ENCODE measurements at regions not wholly inside any gene's neighbourhood (a gene's known extent, or its start where the extent isn't known, plus 50 kb on each side); places are given as distances from the start of the nearest gene placed in this dataset.

DNA sequence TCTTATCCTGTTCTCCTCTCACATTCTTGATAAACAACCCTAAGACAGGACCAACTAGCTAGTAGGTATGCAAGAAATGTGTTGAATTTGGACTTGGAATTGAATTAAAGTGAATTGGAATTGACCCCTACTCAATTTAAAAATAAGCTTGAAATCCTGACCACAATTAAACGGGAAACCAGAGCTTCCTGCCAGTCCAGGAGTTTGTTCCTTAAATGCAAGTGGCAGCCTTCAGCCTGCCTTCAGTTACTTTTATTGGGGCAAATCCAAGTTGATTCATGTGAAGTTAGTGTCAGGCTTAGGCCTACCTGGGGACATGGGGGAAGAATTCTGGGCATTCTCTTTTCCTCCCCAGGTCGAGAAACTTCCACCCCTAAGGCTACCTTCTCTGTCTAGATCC, 457.6 kb downstream of the BCL11A start:
- no peaks in the 10 kb centered on the region for H3K79me2 ChIP-seq (ENCODE audit: insufficient read depth, low read length)
- H3K27ac ChIP-seq (ENCODE audit: low read depth, low read length): no peak overlapping the region
- H3K9me3 ChIP-seq (ENCODE audit: low read depth, low read length): peaks cover 2% of the 10 kb centered on the region
- H4K20me1 ChIP-seq (ENCODE audit: insufficient read depth, low read length): no peaks in the 10 kb centered on the region
- H3K4me3 ChIP-seq (ENCODE audit: insufficient read depth, low read length): no peak overlapping the region
- no peak overlapping the region for H3K4me2 ChIP-seq (ENCODE audit: insufficient read depth, low read length)
- TF ChIP-seq CTCF (IDR thresholded peaks at IDR 0.05; ENCODE audit: extremely low read depth, low read depth, low read length): no peak
- no peak for DNase-seq (ENCODE audit: insufficient read length, low spot score, missing footprints)
- H3K36me3 ChIP-seq (ENCODE audit: insufficient read depth, low read length): no peaks in the 10 kb centered on the region
- H3K4me1 ChIP-seq (ENCODE audit: insufficient read depth, low read length): no peaks in the 10 kb centered on the region
- no peaks in the 10 kb centered on the region for H3K27me3 ChIP-seq (ENCODE audit: insufficient read depth, low read length)
- H2AFZ ChIP-seq (ENCODE audit: low read length): no peak overlapping the region

DNA sequence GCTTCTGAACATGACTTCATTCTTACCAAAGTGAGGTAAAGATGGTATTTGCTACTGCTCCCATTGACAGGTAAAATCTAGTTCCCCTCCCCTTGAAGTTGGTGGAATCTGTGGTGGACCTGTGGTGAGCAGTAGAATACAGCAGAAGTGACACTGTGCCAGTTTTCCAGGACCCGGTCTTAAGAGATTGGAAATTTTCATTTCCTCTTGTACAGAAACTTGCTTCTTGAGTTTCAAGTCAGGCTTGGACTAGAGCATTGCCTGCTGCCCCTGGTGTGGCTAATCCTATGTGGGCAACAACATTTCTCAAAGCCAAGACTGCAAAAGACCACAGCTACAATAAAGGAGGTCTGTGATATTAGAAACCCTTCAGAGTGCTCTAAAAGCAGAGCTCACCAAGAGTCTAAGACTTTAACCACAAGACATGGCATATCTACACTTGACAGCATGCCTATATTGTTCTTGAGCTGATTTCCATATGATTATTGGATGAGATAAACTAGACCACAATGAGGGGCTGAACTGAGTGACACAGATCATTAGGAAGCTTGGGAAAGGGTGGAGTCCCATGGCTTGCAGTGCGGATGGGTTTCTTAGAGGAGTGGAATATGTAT, 458.1 kb downstream of the BCL11A start:
- H3K4me2 ChIP-seq (ENCODE audit: insufficient read depth, low read length): no peak overlapping the region
- no peaks in the 10 kb centered on the region for H4K20me1 ChIP-seq (ENCODE audit: insufficient read depth, low read length)
- no peaks in the 10 kb centered on the region for H3K79me2 ChIP-seq (ENCODE audit: insufficient read depth, low read length)
- no peak for TF ChIP-seq CTCF (IDR thresholded peaks at IDR 0.05; ENCODE audit: extremely low read depth, low read depth, low read length)
- peaks cover 2% of the 10 kb centered on the region for H3K9me3 ChIP-seq (ENCODE audit: low read depth, low read length)
- H2AFZ ChIP-seq (ENCODE audit: low read length): no peak overlapping the region
- no peak overlapping the region for H3K27ac ChIP-seq (ENCODE audit: low read depth, low read length)
- H3K36me3 ChIP-seq (ENCODE audit: insufficient read depth, low read length): no peaks in the 10 kb centered on the region
- H3K4me1 ChIP-seq (ENCODE audit: insufficient read depth, low read length): no peaks in the 10 kb centered on the region
- no peak overlapping the region for H3K4me3 ChIP-seq (ENCODE audit: insufficient read depth, low read length)
- no peaks in the 10 kb centered on the region for H3K27me3 ChIP-seq (ENCODE audit: insufficient read depth, low read length)
- no peak for DNase-seq (ENCODE audit: insufficient read length, low spot score, missing footprints)

DNA sequence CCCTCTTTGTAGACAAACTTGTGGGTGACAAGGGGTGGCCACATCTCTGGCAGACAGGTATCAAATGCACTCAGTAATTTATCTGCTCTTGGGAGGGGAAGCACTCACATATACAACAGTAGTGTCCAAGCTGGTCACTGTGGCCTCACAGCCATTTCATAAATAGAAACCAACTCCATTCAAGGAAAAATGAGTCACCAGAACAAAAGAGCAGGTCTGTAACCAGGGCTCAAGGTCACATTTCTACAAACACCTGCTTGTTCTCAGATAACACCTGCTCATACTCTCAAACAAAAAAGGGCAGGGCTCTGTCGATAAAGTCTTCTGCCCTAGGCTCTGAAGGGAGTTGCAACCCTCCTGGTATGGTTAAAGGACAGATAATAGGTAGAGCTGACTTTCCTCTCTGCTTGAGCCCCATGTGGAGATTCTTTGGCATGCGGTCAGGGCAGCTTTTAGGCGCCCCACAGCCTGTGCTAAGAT, 459.0 kb downstream of the BCL11A start:
- Histone ChIP-seq H3K36me3 (ENCODE audit: insufficient read depth, low read length) (no peaks in the 10 kb centered on the region), H4K20me1 (ENCODE audit: insufficient read depth, low read length) (no peaks in the 10 kb centered on the region)

DNA sequence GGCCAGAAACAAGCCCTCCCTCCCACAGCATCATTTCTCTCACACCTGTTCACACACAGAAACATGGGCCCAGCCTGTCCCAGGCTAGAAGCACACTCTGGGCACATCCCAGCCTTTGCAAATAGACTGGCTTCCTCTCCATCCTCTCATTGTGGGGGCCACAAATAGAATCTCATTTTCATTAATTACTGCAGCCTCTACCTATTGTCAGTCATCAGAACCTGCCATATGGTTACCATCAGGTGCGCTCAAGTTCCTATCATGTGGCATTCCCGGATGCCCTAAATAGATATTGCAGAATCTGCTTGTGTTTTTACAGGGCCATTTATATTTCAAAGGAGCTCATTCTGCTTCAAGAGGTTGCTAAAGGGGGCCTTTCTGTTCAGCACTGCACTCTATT, 460.7 kb downstream of the BCL11A start:
- Histone ChIP-seq H3K4me2 (ENCODE audit: insufficient read depth, low read length) (no peak overlapping the region), H3K79me2 (ENCODE audit: insufficient read depth, low read length) (no peaks in the 10 kb centered on the region), H3K36me3 (ENCODE audit: insufficient read depth, low read length) (no peaks in the 10 kb centered on the region), H3K27ac (ENCODE audit: low read depth, low read length) (no peak overlapping the region), H3K4me3 (ENCODE audit: insufficient read depth, low read length) (no peak overlapping the region), H2AFZ (ENCODE audit: low read length) (no peak overlapping the region), H3K9me3 (ENCODE audit: low read depth, low read length) (peaks cover 2% of the 10 kb centered on the region), H4K20me1 (ENCODE audit: insufficient read depth, low read length) (no peaks in the 10 kb centered on the region), H3K4me1 (ENCODE audit: insufficient read depth, low read length) (no peaks in the 10 kb centered on the region), H3K27me3 (ENCODE audit: insufficient read depth, low read length) (no peaks in the 10 kb centered on the region)
- DNase-seq (ENCODE audit: insufficient read length, low spot score, missing footprints): no peak
- TF ChIP-seq CTCF (IDR thresholded peaks at IDR 0.05; ENCODE audit: extremely low read depth, low read depth, low read length): no peak

More for the DNA sequence above, 459.0 kb downstream of the BCL11A start:
- Histone ChIP-seq H2AFZ (ENCODE audit: low read length) (no peak overlapping the region), H3K79me2 (ENCODE audit: insufficient read depth, low read length) (no peaks in the 10 kb centered on the region), H3K27me3 (ENCODE audit: insufficient read depth, low read length) (no peaks in the 10 kb centered on the region), H3K4me1 (ENCODE audit: insufficient read depth, low read length) (no peaks in the 10 kb centered on the region), H3K4me3 (ENCODE audit: insufficient read depth, low read length) (no peak overlapping the region), H3K4me2 (ENCODE audit: insufficient read depth, low read length) (no peak overlapping the region), H3K9me3 (ENCODE audit: low read depth, low read length) (peaks cover 2% of the 10 kb centered on the region), H3K27ac (ENCODE audit: low read depth, low read length) (no peak overlapping the region)
- TF ChIP-seq CTCF (IDR thresholded peaks at IDR 0.05; ENCODE audit: extremely low read depth, low read depth, low read length): no peak
- DNase-seq (ENCODE audit: insufficient read length, low spot score, missing footprints): no peak

All from osteoblast (primary cell).